Hepatic stellate cell (primary cell): ENCODE measurements at regions not wholly inside any gene's neighbourhood (a gene's known extent, or its start where the extent isn't known, plus 50 kb on each side); places are given as distances from the start of the nearest gene placed in this dataset.
"Not testable (repeated sequence)": the region's sequence is repeated elsewhere in the genome, so short reads cannot be mapped to it uniquely, and the experiment has no call there.

Experiments used
- DNase-seq: peaks from one replicate; pipeline ENCODE4 v3.0.0; 2011; ENCODE audit warnings: low spot score

DNA sequence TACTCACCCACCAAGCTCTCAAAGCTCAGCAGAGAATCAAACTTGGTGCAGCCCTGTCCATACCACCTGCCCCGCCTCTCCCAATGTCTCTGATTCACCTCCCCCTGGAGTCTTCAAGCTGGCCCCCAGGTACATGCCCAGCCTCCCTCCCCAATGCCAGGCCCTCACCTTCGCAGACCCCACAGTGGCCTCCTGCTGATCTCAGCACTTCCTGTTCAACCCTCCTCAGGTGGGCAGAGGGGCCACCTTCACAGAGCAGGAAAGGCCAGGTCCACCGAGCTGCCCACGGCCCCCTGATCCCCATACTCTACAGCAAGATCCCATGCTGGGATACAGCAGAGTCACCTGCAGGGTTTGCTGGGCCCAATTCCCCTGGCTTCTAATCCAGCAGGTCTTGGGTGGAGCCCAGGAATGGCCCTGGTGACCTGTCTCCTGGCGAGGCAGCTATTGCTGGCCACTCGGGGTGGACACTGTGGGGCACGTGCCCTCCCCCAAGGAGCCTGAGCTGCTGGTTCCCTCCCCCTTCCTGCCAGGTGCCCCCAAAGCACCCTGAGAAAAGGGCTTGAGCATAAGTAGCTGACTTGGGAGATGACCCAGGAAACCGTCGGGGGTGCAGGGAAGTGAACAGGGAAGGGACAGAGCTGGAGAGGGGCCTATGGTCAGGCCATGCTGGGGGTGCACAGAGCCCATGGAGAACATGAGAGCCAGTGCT is 150.7 kb downstream of the BRD1 start:
- no peak for DNase-seq

DNA sequence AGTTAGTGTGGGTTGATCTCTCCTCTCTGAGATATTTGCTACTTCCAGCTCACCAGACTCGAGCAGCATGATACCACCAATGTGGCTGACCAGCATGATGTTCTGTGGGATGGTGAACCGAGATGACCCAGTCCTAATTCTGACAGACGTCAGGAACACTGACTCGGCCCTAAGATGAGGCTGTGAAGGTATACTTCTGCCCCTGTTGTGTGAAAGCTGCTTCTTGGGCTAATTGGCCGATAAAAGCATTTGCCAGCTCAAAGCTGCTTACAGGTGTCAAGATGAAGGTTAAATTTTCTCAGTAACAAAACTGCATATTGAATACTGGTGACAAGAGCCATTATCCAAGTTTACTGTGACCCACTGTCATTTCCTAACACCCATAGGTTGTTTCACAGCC is 151.4 kb downstream of the BRD1 start:
- DNase-seq: no peak

DNA sequence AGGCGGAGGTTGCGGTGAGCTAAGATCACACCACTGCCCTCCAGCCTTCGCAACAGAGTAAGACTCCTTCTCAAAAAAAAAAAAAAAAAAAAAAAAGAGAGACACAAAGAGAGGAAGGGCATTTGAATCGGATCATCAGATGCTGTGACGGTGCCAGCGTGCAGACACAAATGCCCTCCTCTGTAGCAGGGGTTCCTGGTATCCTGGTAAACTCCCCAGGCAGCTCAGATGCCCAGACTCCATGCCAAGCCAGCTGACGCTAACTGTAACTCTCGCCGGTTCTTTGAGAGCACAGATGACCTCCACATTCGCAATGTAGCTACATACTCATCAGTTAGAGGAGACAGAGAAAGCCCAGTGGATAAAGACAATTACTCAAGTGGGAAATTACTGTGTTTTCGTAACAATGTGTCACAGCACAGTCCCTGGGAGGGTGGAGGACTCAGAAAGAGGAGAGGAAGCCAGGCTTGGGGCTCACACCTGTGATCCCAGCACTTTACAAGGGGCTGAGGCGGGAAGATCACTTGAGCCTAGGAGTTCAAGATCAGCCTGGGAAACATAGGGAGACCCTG is 153.1 kb downstream of the BRD1 start:
- DNase-seq: no peak

DNA sequence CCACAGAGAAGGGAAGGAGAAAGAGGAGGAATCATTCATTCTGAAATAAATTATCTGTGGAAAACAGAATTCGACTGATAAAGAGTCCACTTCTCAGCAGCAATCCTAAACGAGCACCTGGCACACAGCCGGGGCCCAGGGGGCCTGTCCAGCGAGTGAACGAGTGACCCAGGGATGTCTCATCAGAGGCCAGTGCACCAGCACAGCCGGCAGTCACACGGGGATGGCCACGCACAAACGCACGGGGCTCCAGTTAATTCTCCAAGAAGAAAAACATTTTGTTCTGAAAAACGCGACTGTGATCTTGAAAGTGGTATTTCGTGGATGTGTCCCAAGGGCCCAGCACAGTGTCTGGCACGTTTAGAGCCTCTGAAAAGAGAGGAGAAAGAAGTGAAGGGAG is 154.6 kb downstream of the BRD1 start:
- no peak for DNase-seq

DNA sequence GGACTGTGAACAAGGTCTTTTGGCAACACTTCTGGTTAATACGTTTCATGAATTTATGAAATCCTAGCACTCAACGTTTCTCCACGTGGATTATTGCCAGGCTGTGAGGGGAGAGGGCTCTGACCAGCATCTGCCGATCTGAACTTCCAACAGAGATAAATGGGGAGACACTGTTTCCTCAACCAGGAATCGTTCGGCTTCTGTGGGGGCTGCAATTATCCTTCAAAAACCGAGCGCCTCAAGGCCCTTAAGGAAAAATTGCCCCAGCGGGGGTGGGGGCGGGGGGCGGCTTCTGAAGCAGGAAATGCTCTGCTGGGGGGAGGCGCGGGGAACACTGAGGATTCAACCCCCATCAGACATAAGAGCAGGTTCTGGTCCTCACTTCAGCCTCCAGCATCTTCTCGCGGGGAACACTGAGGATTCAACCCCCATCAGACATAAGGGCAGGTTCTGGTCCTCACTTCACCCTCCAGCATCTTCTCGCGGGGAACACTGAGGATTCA is 155.6 kb downstream of the BRD1 start:
- no peak for DNase-seq

DNA sequence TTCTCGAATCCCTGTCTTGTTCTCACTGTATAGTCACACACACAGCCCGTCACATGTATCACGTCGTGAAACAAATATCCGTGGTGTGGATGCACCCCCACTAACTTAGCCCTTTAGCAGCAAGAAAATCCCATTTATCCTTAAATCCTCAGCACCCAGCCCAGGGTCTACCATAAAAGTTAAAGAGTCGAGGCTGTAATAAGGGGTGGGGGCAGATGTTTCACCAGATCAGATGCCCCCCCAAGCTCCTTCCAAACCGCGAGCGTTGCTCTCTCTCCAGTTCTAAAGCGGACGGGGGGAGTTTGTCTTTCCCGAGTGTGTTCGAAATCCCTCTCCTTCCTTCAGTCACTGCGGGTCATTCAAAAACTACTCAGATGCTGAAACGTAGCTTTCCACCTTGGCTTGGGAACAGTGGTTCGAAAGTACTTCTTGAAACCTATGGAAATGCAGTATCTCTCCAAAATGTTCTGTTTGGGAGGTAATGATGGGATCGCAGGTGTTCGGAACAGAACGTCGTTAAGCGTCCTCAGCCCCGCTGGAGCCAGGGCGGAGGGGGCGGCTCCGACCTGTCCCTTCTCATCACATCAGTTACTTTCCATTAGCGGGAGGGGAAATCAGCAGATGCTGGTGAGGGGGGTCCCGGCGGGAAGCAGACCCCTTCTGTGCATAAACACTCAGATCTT is 156.2 kb downstream of the BRD1 start:
- DNase-seq: no peak

DNA sequence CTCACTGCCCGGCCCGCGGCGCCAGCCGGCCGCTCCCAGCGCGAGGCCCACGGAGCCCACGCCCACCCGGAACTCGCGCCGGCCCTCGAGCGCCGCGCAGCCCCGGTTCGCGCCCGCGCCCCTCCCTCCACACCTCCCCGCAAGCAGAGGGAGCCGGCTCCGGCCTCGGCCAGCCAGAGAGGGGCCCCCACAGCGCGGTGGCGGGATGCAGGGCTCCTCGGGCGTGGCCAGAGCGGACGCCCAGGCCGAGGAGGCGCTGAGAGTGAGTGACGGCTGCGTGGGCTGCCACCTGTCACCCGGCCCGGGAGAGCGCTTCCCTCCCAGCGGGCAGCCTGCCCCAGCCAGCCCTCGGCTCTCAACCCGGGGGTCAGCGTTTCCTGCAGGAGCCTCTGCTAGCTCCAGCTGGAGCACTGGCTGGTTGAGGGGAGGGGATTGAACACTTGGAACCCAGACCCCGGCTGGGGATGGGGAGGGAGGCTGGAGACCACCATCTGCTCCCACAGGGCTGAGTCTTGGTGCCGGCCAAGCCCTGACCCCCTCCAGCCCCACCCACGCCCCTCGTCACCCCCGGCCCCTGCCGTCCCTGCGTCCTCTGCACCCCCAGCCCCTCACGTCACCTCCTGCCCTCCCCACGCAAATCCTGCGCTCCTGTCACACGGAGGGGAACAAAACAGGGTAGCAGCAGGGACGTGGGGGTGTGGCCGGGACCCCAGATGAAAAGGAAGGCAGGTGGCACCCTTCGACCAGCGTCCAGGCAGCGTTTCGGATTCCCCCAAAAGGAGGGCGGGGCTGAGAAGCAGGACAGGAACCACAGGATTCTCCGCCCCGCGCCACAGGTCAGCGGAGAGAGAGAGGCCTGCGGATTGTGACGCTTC is 157.0 kb downstream of the BRD1 start:
- DNase-seq: no peak

DNA sequence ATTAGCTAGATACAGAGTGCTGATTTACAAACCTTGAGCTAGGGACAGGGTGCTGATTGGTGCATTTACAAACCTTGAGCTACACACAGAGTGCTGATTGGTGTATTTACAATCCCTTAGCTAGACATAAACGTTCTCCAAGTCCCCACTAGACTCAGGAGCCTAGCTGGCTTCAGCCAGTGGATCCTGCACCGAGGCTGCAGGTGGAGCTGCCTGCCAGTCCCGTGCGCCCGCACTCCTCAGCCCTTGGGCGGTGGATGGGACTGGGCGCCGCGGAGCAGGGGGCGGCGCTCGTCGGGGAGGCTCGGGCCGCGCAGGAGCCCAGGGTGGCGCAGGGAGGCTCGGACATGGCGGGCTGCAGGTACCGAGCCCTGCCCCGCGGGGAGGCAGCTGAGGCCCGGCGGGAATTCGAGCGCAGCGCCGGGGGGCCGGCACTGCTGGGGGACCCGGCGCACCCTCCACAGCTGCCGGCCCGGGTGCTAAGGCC is 157.7 kb downstream of the BRD1 start:
- DNase-seq: not testable (repeated sequence)

DNA sequence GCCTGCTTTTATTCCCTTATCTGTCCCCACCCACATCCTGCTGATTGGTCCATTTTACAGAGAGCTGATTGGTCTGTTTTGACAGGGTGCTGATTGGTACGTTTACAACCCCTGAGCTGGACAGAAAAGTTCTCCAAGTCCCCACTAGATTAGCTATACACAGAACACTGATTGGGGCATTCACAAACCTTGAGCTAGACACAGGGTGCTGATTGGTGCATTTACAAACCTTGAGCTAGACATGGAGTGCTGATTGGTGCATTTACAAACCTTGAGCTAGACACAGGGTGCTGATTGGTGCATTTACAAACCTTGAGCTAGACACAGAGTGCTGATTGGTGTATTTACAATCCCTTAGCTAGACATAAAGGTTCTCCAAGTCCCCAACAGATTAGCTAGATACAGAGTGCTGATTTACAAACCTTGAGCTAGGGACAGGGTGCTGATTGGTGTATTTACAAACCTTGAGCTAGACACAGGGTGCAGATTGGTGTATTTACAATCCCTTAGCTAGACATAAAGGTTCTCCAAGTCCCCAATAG is 158.2 kb downstream of the BRD1 start:
- not testable (repeated sequence) for DNase-seq

DNA sequence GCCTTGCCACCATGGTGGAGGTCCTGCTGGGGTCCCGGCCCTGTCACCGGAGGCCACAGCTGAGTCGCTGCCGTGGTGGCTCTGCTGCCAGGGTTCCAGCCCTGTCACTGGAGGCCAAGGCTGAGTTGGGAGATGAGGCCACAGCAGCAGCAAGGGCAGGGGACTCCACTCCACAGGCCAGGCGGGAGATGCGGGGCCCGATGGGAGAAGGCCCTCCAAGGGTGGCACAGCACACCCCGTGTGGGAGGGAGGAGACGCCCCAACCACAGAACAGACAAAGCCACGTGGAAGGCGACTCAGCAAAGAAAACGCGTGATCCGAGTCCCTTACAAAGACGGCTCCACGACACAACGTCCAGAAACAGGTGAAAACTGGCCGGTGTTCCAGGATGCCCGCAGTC is 159.3 kb downstream of the BRD1 start:
- DNase-seq: no peak

DNA sequence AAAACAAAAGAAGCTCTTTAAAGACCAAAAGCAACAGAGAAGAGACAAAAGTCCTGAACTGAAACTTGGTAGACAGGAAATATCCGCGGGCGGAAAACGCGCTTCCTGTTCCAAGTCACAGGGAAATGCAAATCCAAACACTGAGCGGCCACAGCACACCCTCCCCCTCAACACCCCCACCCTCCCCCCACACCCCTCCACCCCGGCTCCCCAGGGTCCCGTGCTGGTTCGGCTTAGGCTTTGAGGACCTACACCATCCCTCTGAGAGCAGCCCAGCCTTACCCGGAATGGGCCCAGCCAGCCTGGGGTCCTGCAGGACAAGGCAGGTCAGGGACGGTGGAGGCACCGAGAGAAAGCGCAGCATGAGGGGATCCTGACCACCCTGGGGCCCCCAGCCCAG is 160.4 kb downstream of the BRD1 start:
- no peak for DNase-seq

DNA sequence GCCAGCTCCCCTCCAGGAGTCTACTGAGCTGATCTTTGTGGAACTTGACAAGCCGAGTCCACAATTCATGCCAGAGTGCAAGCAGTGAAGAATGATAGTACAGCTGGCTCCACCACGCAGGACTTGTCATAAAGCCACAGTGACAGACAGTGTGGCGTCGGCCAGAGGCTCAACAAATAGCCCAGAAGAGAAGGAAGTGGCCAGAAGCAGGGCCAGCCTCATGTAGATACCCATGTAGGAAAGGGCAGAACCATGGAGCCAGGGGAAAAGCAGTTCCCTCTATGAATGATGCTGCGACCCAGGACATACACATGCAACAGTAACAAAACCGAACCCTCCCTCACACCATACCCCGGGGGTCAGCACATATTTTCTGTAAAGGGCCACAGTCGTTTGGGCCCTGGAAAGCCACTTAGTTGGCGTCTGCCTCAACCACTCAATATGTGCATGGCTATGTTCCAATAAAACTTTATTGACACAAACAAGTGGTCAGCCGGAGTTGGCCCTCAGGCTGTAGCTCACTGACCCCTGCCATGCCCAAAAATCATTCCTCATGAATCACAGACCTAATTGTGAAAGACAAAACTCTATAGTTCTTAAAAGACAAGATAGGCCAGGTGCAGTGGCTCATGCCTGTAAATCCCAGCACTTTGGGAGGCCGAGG is 161.4 kb downstream of the BRD1 start:
- no peak for DNase-seq

DNA sequence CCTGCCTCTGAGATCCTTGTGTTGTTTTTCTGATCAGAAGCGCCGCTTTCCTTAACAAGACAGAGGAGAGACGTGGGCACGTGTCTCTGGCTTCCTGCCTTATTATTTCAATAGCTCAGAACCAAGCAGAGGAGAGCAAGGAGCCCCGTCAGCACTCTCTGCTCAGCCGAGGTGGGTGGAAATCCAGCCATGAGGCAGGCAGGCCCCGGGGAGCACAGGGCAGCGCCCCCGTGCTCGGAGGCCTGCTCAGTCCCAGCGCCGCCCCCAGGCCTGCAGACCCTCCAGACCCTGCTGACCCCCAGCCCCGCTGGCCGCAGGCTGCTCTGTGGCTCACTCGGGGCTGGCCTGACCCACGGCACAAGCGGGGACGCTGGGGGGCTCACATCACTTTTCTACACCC is 162.8 kb downstream of the BRD1 start:
- DNase-seq: no peak

DNA sequence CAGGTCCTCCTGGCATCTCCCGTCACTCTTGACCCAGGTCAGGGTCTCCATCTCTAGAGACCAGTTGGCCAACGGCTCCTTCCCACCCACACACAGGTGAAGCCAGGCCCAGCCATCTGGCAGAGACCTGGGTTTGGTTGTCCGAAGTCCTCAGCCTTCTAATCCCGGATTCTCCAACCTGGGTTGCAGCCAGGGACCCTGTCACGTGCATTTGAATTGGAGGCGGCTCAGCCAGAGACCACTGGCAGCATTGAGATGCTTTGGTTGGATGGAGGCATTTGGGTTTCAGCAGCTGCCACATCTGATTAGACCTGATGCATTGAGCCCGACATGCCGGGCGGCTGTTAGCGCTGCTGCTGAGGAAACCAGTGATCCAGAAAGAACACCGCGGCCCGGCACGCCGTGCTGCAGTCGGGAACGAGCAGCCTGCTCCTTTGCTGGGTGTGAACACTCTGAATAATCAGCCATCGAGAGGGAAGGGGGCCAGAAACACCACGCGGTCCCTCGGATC is 163.2 kb downstream of the BRD1 start:
- no peak for DNase-seq

DNA sequence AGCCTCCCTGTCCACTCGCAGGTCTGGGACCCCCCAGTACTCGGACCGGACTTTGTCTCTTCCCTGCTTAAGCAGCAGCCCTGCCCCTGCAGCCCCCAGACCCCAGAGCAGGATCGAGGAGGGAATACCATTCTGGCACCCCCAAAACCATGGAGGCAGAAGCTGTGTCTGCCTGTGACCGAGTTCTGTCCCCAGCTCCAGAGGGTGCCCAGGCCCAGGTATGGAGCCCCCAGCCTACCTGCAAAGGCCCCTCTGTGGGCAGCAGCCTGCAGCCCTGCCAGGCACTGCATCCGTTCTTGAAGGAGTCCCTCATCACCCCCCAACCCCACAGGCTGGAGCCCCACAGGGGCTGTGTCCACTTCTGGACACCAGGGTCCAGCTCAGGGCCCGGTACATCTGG is 163.8 kb downstream of the BRD1 start:
- no peak for DNase-seq

DNA sequence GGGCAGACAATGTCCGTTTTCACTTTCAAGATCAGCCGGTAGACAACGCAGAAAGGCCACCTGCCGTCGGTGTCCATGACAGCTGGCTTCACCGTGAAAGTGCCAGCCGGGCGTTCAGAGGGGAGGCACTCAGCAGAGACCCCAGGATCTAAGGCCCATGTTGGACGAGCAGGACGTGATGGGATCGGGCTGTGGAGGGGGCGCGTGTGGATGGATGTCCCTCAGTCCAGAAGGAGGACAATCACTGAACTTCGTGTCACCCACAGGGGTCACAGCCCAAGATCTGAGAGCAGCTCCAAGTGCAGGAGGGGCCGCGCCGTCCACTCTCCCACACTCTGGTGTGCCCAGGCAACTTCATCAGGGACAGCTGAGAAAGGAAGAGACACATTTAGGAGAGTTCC is 164.4 kb downstream of the BRD1 start:
- DNase-seq: no peak

DNA sequence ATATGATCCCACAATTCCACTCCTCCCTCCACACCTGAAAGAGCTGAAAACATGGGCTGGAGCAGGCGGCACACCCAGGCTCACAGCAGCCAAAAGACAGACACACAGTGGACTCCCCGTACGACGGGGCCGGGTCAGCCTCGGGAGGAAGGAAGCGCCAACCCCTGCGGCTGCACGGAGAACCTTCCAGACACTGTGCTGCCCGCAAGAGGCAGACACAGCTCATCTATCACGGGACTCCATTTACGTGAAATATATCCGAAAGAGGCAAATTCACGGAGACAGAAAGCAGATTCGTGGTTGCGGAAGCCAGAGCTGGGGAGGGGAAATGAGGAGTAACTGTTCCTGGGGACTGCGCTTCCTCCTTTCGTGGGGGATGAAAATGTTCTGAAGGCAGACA is 165.0 kb downstream of the BRD1 start:
- no peak for DNase-seq

DNA sequence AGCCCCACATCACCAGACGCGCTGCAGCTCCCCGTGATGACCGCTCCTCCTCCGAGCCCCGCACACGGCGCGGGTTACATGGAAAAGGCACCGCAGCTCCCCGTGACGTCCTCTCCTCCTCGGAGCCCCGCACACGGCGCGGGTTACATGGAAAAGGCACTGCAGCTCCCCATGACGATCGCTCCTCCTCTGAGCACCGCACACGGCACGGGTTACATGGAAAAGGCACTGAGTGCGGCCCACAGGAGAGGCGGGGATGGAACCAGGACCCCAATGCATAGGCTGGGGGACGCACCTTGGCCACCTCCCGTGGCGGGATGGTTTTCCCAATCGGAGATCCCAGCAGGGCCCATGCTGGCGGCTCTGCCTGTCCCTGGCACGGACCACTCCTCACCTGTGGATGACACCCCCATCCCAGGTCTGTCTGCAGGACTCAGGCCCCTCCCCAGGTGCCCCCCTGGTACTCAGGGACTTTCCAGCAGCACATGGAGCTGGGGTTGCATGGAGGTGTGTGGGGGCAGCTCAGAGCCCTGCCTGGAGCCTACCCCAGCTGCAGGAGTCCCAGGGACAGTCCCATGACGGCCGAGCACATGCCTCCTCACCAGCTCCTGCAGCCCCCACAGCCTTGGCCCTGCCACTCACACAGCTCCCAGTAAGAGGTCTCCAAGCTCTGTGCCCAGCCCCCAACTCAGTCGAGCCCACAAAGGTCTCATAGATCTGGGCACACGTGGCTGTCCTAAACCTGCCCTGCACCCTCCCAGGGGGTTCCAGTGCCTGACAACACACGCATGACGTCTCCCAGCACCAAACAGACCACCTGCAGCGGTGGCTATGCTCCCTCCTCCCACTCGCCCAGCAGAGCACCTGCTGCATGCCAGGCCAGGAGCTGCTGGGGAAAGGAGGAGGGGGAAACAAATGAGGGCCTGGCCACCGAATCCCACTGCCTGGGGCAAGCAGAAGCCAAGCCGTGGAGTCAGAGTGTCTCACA is 166.6 kb downstream of the BRD1 start:
- DNase-seq: no peak

DNA sequence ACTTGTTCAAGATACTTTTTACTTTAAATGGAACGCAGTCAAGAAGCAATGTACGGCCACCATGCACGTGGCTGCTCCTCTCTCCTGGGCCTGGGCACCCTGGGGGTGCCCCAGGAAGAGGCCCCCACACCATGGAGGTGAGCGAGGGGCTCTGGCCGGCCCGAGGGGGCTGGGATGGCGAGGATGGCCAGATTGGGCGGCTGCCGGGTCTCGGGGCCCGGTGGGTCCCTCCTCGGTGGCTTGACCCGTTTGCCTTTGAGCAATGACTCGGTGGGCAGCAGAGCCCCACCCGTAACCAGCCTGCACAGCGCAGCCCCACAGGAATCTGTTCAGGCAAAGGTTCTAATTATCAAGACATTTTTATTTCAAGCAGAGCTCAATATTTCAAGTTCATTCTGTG is 167.4 kb downstream of the BRD1 start:
- no peak for DNase-seq

DNA sequence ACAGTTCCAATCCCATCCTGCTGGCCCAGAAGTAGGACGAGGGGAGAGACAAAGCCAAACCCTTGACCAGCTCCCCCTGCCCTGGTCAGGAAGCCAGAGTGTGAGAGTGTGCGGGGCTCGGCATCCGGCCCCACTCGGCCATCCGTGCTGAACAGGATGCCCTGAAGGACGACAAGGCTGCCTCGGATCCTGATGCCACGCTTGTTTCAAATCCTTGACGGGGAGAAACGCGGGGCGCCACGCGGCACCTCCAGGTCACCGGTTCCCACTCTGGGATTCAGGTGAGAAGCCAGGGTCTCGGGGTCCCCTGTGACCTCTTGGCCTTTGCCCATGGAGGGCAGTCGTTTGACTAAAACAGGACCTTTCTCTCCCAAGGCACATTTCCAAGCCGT is 167.8 kb downstream of the BRD1 start:
- no peak for DNase-seq
